GM23338 (cell line): ENCODE measurements at regions not wholly inside any gene's neighbourhood (a gene's known extent, or its start where the extent isn't known, plus 50 kb on each side); places are given as distances from the start of the nearest gene placed in this dataset.

Experiments
- ATAC-seq: fragments of 200-7000 bp; cut with Tn5 transposase; 3 replicates; pipeline ENCODE4 v1.9.1; 2020
- DNase-seq: peaks from one replicate; pipeline ENCODE4 v3.0.0-alpha.2; 2015; ENCODE audit warnings: low spot score
- H2AFZ ChIP-seq: fragments of 200-600 bp; sonication (generic); 2 replicates; pipeline ENCODE4 v1.8.0; 2016; ENCODE audit warnings: antibody characterized with exemption, mild to moderate bottlenecking, moderate library complexity
- H3F3A ChIP-seq: fragments of 200-600 bp; sonication (generic); replicated peaks from 2 replicates; pipeline ENCODE4 v1.8.0; 2017; ENCODE audit warnings: antibody characterized with exemption, mixed run types, low read depth
- H3K27ac ChIP-seq: fragments of 200-600 bp; sonication (generic); 2 replicates; pipeline ENCODE4 v1.6.1; 2016; ENCODE audit warnings: low read depth
- H3K27me3 ChIP-seq: fragments of 200-600 bp; sonication (generic); 2 replicates; pipeline ENCODE4 v1.8.0; 2016; ENCODE audit warnings: mild to moderate bottlenecking, mixed run types, moderate library complexity; ENCODE audit not compliant: insufficient read depth
- H3K36me3 ChIP-seq: fragments of 200-600 bp; sonication (generic); 2 replicates; pipeline ENCODE4 v1.8.0; 2016; ENCODE audit warnings: mild to moderate bottlenecking; ENCODE audit not compliant: insufficient read depth
- H3K4me1 ChIP-seq: fragments of 200-600 bp; sonication (generic); 2 replicates; pipeline ENCODE4 v1.8.0; 2016; ENCODE audit warnings: mild to moderate bottlenecking, moderate library complexity; ENCODE audit not compliant: insufficient read depth
- H3K4me2 ChIP-seq: fragments of 200-600 bp; sonication (generic); 2 replicates; pipeline ENCODE4 v1.7.1; 2017; ENCODE audit warnings: mixed run types
- H3K4me3 ChIP-seq: fragments of 200-600 bp; sonication (generic); 2 replicates; pipeline ENCODE4 v1.6.1; 2016; ENCODE audit warnings: mixed run types
- H3K79me2 ChIP-seq: fragments of 200-600 bp; sonication (generic); replicated peaks from 2 replicates; pipeline ENCODE4 v1.8.0; 2017; ENCODE audit warnings: mild to moderate bottlenecking; ENCODE audit not compliant: insufficient read depth
- H3K9me2 ChIP-seq: fragments of 200-600 bp; sonication (generic); 2 replicates; pipeline ENCODE4 v1.8.0; 2017; ENCODE audit not compliant: insufficient read depth
- H4K20me1 ChIP-seq: fragments of 200-600 bp; sonication (generic); replicated peaks from 2 replicates; pipeline ENCODE4 v1.8.0; 2017; ENCODE audit warnings: mild to moderate bottlenecking; ENCODE audit not compliant: insufficient read depth
- H3K27ac Mint-ChIP-seq: 2 replicates; pipeline ENCODE4 v1.8.0; 2020; ENCODE audit warnings: inconsistent platforms, mild to moderate bottlenecking, moderate library complexity, mixed read lengths
- H3K27me3 Mint-ChIP-seq: 3 replicates; pipeline ENCODE4 v1.8.0; 2022; ENCODE audit warnings: low read depth, mild to moderate bottlenecking, moderate library complexity, mixed read lengths, inconsistent platforms; ENCODE audit not compliant: insufficient read depth, poor library complexity
- H3K36me3 Mint-ChIP-seq: 3 replicates; pipeline ENCODE4 v1.8.0; 2021; ENCODE audit warnings: low read depth, mild to moderate bottlenecking, inconsistent platforms, moderate library complexity, mixed read lengths
- H3K4me1 Mint-ChIP-seq: 3 replicates; pipeline ENCODE4 v1.8.0; 2020; ENCODE audit warnings: mild to moderate bottlenecking, inconsistent platforms, mixed read lengths
- H3K4me3 Mint-ChIP-seq: 3 replicates; pipeline ENCODE4 v1.8.0; 2021; ENCODE audit warnings: moderate library complexity, mild to moderate bottlenecking, inconsistent platforms, mixed read lengths
- H3K9me3 Mint-ChIP-seq: 3 replicates; pipeline ENCODE4 v1.8.0; 2020; ENCODE audit warnings: moderate library complexity, mild to moderate bottlenecking, inconsistent platforms, mixed read lengths
- CREB1 ChIP-seq: fragments of 250-450 bp; sonication (Bioruptor Pico); IDR thresholded peaks from 2 replicates; pipeline ENCODE4 v1.5.0; 2020; ENCODE audit warnings: low read depth, mild to moderate bottlenecking, moderate library complexity
- CTCF ChIP-seq, 2 experiments: fragments of 200-600 bp in 1 of 2; sonication (generic) in 1 of 2; conservative IDR thresholded peaks; 2 replicates each; pipeline versions ENCODE4 v1.5.1 to v1.6.1; 2016 to 2017; ENCODE audit warnings: antibody characterized with exemption in 2 of 2, low read depth in 2 of 2, mild to moderate bottlenecking in 2 of 2, moderate library complexity in 1 of 2
- ETS1 ChIP-seq: IDR thresholded peaks from 2 replicates; pipeline ENCODE4 v1.6.1; 2016; ENCODE audit warnings: antibody characterized with exemption
- EZH2 ChIP-seq: fragments of 200-600 bp; sonication (generic); IDR thresholded peaks from one replicate; pipeline ENCODE4 v1.8.0; 2017; ENCODE audit warnings: antibody characterized with exemption, mild to moderate bottlenecking, low read depth; ENCODE audit not compliant: unreplicated experiment
- EZH2phosphoT487 ChIP-seq: fragments of 200-600 bp; sonication (generic); IDR thresholded peaks from one replicate; pipeline ENCODE4 v1.8.1; 2018; ENCODE audit warnings: antibody characterized with exemption; ENCODE audit not compliant: unreplicated experiment
- JUNB ChIP-seq: IDR thresholded peaks from one replicate; pipeline ENCODE4 v1.6.1; 2016; ENCODE audit warnings: antibody characterized with exemption; ENCODE audit not compliant: unreplicated experiment
- NANOG ChIP-seq: IDR thresholded peaks from 2 replicates; pipeline ENCODE4 v1.6.1; 2016; ENCODE audit warnings: antibody characterized with exemption, borderline replicate concordance
- POLR2AphosphoS5 ChIP-seq: IDR thresholded peaks from 2 replicates; pipeline ENCODE4 v1.6.1; 2016; ENCODE audit warnings: antibody characterized with exemption, low read depth
- REST ChIP-seq: IDR thresholded peaks from one replicate; pipeline ENCODE4 v1.6.1; 2018; ENCODE audit warnings: antibody characterized with exemption; ENCODE audit not compliant: unreplicated experiment
- STAT1 ChIP-seq: IDR thresholded peaks from one replicate; pipeline ENCODE4 v1.6.1; 2016; ENCODE audit warnings: antibody characterized with exemption; ENCODE audit not compliant: unreplicated experiment
- ZNF114 ChIP-seq: fragments of 250-450 bp; sonication (Bioruptor Pico); IDR thresholded peaks from 2 replicates; pipeline ENCODE4 v1.5.0; 2020; ENCODE audit warnings: mild to moderate bottlenecking, moderate library complexity
- ZNF331 ChIP-seq: fragments of 250-450 bp; sonication (Bioruptor Pico); IDR thresholded peaks from 2 replicates; pipeline ENCODE4 v1.5.0; 2020; ENCODE audit warnings: low read depth, mild to moderate bottlenecking, moderate library complexity
- ZNF462 ChIP-seq: fragments of 250-450 bp; sonication (Bioruptor Pico); IDR thresholded peaks from 2 replicates; pipeline ENCODE4 v1.5.0; 2020; ENCODE audit warnings: mild to moderate bottlenecking, moderate library complexity

- H2AFZ ChIP-seq: no peak overlapping the region
- H3K9me3 Mint-ChIP-seq: no peaks in the 10 kb centered on the region
- no peaks in the 10 kb centered on the region for H3K9me2 ChIP-seq
- no peaks in the 10 kb centered on the region for H3K36me3 Mint-ChIP-seq
- no peaks in the 10 kb centered on the region for H4K20me1 ChIP-seq
- ATAC-seq: no peak
- no peak overlapping the region for H3K4me3 ChIP-seq
- no peak overlapping the region for H3K27ac ChIP-seq
- no peaks in the 10 kb centered on the region for H3F3A ChIP-seq
- TF ChIP-seq ZNF462 (CRISPR knock-in tag) (no peak), POLR2AphosphoS5 (no peak), ZNF114 (CRISPR knock-in tag) (no peak), EZH2 (no peak), ETS1 (no peak), CREB1 (no peak), ZNF331 (CRISPR knock-in tag) (no peak), REST (no peak), CTCF (conservative IDR thresholded peaks at IDR 0.05; ENCODE audit: low read depth in 2 of 2) (no peak; a peak in 1 of 4 replicates), JUNB (no peak), EZH2phosphoT487 (no peak), NANOG (no peak), STAT1 (no peak)
- no peaks in the 10 kb centered on the region for H3K4me1 ChIP-seq
- no peak overlapping the region for H3K4me3 Mint-ChIP-seq
- peaks cover 10% of the 10 kb centered on the region; the same call in 2 of the 3 replicates for H3K4me1 Mint-ChIP-seq
- H3K27me3 ChIP-seq: no peaks in the 10 kb centered on the region
- no peak for DNase-seq
- no peaks in the 10 kb centered on the region for H3K36me3 ChIP-seq
- no peak overlapping the region for H3K27ac Mint-ChIP-seq
- no peaks in the 10 kb centered on the region for H3K79me2 ChIP-seq
- H3K4me2 ChIP-seq: no peak overlapping the region
- peaks cover 2% of the 10 kb centered on the region for H3K27me3 Mint-ChIP-seq
Observed at GRCh38 chr7:96800824-96801223, 91.2 kb upstream of the SEM1 start.
